B cell (primary cell): ENCODE measurements at regions not wholly inside any gene's neighbourhood (a gene's known extent, or its start where the extent isn't known, plus 50 kb on each side); places are given as distances from the start of the nearest gene placed in this dataset.

Source experiments
- EZH2 ChIP-seq: IDR thresholded peaks from 2 replicates; pipeline ENCODE4 v1.6.1; 2012; ENCODE audit warnings: borderline replicate concordance, low read depth, mild to moderate bottlenecking, moderate library complexity, low read length; ENCODE audit not compliant: insufficient read depth, poor library complexity, severe bottlenecking
- TF ChIP-seq, protein P1 (sequence below): fragments of 200-600 bp; IDR thresholded peaks from one replicate; pipeline ENCODE4 v1.8.0; 2022; ENCODE audit warnings: antibody characterized with exemption, mild to moderate bottlenecking

DNA sequence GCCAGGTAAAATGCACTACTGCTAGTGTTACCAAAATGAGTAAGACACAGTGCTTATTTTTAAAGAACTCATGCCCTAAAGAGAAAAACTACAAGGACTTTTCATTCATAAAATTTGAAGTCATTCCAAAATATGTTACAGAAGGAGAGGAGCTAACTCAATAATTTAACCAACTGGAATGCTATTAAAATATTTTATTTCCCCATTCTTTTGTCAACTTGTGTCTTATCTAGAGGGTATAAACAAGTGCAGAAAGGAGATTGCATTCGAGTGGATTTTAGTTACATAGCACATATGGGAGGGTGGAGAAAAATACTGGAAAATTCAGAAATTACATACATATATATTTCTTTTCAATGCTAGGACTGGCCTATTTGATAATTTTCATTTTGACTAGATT lies 131.0 kb upstream of the IRS2 start:
- TF ChIP-seq EZH2, result no peak
- TF ChIP-seq, protein P1, sequence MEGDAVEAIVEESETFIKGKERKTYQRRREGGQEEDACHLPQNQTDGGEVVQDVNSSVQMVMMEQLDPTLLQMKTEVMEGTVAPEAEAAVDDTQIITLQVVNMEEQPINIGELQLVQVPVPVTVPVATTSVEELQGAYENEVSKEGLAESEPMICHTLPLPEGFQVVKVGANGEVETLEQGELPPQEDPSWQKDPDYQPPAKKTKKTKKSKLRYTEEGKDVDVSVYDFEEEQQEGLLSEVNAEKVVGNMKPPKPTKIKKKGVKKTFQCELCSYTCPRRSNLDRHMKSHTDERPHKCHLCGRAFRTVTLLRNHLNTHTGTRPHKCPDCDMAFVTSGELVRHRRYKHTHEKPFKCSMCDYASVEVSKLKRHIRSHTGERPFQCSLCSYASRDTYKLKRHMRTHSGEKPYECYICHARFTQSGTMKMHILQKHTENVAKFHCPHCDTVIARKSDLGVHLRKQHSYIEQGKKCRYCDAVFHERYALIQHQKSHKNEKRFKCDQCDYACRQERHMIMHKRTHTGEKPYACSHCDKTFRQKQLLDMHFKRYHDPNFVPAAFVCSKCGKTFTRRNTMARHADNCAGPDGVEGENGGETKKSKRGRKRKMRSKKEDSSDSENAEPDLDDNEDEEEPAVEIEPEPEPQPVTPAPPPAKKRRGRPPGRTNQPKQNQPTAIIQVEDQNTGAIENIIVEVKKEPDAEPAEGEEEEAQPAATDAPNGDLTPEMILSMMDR, result no peak
